ENCODE measurements at regions not wholly inside any gene's neighbourhood (a gene's known extent, or its start where the extent isn't known, plus 50 kb on each side); places are given as distances from the start of the nearest gene placed in this dataset.
A peak's percentile ranks its signal among the peaks of the same experiment; 100 is the strongest.
"Not testable (repeated sequence)": the region's sequence is repeated elsewhere in the genome, so short reads cannot be mapped to it uniquely, and the experiment has no call there.

DNA sequence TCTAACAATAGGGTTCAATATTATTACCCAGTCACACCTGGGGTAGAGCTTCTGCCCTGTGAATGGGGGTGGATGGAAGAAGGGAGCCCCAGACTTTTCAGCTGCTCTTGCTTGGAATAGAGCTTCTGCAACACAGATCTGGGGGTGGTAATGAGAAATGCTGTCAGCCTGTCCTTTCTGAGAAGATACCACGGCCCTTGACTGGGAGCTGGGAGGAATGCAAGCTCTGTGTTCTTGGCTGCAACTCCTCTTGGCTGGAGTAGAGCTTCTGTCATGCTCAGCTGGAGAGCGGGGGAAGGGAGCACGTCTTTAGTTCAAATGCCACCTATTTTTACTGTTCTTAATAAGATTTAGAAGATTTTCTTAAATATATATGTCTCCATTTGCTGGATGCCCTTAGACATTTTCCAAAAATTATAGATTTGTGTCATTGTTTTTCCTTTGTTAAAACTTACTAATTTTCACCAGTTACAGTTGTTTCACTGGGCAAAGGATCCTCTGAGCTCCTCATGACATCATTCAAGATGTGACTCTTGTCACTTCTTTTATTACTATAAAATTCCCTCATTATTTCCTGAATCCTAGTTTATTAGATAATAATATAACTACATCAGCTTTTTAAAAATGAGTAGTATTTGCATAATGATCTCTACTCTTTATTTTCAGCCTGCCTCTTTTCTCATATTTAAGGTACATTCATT lies 180.0 kb upstream of the TGFBR2 start:
- Histone ChIP-seq H3K27me3 (no peaks in the 10 kb centered on the region), H3K4me3 (no peak overlapping the region), H3K9me3 (no peaks in the 10 kb centered on the region), H3K36me3 (no peaks in the 10 kb centered on the region)
- peak; percentile 66 for DNase-seq

DNA sequence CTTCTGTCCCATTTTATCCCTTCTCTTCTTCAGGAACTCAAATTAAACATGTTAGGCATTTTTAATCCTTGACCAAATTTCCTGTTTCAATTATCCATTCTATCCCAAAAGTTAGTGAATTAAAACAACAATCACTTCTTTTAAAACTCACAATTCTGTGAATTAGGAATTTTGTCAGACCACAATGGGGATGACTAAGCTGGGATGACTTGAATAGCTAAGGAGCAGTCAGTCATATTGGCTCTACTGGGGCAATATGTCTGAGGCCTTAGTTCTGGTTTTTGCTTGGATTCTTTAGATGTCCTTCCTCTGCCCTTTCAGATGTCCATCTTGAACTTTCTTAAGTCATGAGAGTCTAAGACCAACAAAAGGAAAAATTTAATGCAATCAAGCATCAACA lies 178.2 kb upstream of the TGFBR2 start:
- Histone ChIP-seq H3K27me3 (no peaks in the 10 kb centered on the region), H3K4me3 (no peak overlapping the region), H3K9me3 (no peaks in the 10 kb centered on the region), H3K36me3 (no peaks in the 10 kb centered on the region)
- no peak for DNase-seq

DNA sequence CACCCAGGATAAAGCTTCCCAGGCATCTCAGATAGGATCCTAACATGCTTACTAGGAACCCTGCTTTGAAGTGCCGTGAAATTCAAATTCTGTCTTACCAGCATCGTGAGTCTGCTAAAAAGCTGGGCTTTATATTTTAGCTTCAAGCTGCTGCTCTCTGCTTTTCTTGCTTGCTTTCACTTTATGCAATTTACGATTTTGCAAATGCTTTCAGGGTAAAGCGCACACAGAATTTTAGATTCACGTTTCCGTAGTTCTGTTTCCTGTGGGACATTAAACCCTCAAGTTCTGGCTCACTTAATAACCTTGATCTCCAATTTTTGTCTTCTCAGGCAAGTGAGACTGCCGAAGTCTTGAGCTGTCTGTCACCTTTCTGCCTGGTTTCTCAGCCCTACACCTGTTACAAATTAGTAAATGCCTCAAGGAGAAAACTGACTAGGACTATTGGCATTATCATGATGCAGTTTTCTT lies 170.5 kb upstream of the TGFBR2 start:
- Histone ChIP-seq H3K9me3 (no peaks in the 10 kb centered on the region), H3K36me3 (no peaks in the 10 kb centered on the region; the same call in 1 of the 2 replicates), H3K27me3 (no peaks in the 10 kb centered on the region), H3K4me3 (no peak overlapping the region)
- DNase-seq: no peak

DNA sequence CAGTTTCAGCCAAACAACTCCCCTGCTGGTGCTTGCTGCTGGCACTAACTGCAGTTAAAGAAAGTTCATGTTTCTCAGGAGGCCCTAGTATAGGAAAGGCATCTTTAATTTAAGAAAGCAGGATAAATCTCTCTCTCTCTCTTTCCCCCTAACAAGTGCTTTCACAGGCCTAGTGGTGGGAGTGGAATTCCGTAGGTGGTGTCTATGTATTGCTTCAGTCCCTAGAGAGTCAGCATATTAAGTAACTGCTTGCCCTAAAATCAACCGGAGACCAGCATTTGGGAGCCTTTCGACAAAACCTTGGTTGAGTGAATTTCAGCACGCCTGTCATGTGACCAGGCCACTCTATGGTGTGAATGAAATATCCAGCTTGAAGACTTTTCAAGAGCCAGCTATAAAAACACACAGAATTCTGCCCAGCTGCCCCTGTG lies 169.2 kb upstream of the TGFBR2 start:
- Histone ChIP-seq H3K4me3 (no peak overlapping the region), H3K27me3 (no peaks in the 10 kb centered on the region), H3K9me3 (no peaks in the 10 kb centered on the region), H3K36me3 (no peaks in the 10 kb centered on the region; the same call in 1 of the 2 replicates)
- DNase-seq: no peak

DNA sequence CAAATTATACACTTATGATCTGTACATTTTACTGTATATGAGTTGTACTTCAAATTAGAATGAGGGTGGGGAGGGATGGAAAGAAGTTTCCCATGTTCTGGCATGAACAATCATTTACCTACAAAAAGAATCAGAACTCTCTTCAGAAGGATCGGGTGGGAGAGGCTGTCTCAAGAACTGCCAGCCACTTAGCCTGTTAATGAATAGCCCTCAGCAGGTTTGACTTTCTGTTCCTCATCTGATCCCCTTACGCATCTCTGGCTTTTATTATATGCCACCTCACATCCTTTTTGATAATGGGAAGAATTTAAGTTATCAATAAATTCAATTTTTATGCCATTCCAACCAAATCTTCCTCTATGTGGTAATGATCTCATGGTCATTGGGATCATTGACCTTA lies 168.3 kb upstream of the TGFBR2 start:
- DNase-seq: no peak
- Histone ChIP-seq H3K27me3 (no peaks in the 10 kb centered on the region), H3K36me3 (no peaks in the 10 kb centered on the region; the same call in 1 of the 2 replicates), H3K4me3 (no peak overlapping the region), H3K9me3 (no peaks in the 10 kb centered on the region)

DNA sequence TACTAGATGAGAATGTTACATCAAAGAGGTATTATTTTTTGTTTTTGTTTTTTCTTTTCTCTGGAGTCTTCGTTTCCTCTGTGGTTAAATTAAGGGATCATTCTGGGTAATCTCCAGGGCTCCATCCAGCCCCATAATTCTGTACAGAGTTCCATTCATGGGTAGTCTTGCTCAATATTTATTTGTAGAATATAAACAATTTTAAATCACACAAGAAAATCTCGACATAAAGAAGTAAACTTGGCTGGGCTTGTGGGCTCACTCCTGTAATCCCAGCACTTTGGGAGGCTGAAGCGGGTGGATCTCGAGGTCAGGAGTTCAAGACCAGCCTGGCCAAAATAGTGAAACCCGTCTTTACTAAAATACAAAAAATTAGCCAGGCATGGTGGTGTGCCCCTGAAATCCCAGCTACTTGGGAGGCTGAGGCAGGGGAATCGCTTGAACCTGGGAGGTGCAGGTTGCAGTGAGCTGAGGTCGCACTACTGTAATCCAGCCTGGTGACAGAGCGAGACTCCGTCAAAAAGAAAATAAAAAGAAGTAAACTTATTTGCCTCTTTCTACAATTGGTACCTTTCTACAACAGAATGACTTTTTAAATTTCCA lies 166.8 kb upstream of the TGFBR2 start:
- no peak for DNase-seq
- no peaks in the 10 kb centered on the region for H3K27me3 ChIP-seq
- H3K36me3 ChIP-seq: no peaks in the 10 kb centered on the region; the same call in 1 of the 2 replicates
- H3K4me3 ChIP-seq: no peak overlapping the region
- no peaks in the 10 kb centered on the region for H3K9me3 ChIP-seq

DNA sequence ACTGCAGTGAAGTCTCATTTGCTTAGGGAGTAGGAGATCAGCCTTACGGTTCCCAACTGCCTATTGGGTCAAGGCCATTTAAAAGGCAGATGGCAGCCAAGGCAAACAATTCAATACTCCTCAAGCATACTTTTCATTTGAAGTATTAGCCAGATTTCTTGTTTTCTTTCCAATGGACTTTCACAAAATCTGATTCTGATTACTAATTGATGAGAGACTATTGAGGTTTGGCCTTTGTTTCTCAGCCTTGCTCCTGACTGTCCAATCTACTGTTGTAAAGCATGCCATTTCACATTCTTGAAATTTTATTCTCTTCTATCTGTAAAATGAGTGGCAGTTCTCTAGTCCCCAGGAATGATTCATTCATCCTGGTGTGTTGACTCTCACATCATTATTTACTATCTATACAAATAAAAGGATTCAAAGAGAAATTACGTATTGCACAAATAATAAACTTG lies 166.2 kb upstream of the TGFBR2 start:
- Histone ChIP-seq H3K9me3 (no peaks in the 10 kb centered on the region), H3K27me3 (no peaks in the 10 kb centered on the region), H3K4me3 (no peak overlapping the region), H3K36me3 (no peaks in the 10 kb centered on the region; the same call in 1 of the 2 replicates)
- peak; percentile 66 for DNase-seq

DNA sequence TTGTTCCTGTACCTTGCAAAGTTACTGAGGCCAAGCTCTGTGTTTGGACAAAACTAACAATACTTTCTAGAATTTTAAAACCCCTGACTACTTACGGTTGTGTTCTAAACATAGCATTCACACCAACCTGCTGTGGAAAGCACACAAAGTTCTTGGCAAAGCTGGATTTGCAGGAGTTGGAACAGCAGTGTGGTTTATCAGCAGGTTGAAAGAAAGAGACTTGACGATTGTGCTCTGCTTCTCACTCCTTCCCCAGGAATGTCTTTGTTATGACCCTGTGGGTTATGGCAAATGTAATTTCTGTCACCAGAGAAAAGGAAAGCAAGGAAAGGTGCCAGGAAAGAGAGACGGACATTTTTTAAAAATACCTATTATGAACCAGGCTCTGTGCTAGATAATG lies 165.5 kb upstream of the TGFBR2 start:
- no peaks in the 10 kb centered on the region for H3K27me3 ChIP-seq
- no peak for DNase-seq
- H3K4me3 ChIP-seq: no peak overlapping the region
- H3K36me3 ChIP-seq: no peaks in the 10 kb centered on the region; the same call in 1 of the 2 replicates
- no peaks in the 10 kb centered on the region for H3K9me3 ChIP-seq

DNA sequence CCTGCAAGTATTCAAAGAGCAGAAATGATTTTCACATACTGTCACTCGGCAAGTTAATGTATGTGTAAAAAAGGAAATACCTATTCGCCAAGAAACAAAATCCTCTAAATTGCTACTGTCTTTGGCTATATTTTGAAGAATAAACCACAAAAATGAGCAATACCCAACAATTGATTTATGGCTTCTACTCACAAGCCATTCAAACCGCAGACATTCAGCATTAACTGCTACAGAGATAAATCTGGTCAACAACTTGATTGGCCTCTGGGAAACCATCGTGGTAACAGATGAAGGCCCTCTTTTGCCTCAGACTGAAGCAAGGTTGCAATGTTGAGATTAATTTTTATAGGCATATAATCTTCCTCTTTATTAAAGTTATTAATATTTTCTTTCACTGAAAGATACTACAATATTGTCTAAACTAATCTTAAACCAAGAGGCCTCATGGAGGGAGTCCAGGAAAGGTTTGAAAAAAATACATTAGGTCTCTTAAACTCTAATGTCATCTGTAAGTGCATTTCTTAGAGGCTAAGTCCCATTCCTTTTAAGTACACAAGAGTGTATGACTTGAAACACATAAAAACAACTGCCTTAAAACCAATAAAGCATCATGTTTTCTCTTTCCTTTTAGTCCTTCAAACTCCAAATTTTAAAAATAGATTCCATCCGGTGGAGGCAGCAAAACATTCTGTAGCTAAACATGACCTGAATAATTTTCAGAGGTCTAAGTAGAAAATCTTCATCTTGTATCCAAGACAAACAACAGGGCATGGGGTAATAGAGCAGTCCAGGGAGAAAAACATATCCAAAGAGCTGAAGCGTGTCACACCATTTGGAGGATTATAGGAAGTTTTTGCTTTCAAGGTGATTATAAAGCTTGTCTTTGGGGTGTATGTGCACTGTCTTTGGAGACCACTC lies 162.4 kb upstream of the TGFBR2 start:
- no peak overlapping the region for H3K4me3 ChIP-seq
- DNase-seq: no peak
- H3K27me3 ChIP-seq: no peaks in the 10 kb centered on the region
- no peaks in the 10 kb centered on the region for H3K36me3 ChIP-seq
- no peaks in the 10 kb centered on the region for H3K9me3 ChIP-seq

DNA sequence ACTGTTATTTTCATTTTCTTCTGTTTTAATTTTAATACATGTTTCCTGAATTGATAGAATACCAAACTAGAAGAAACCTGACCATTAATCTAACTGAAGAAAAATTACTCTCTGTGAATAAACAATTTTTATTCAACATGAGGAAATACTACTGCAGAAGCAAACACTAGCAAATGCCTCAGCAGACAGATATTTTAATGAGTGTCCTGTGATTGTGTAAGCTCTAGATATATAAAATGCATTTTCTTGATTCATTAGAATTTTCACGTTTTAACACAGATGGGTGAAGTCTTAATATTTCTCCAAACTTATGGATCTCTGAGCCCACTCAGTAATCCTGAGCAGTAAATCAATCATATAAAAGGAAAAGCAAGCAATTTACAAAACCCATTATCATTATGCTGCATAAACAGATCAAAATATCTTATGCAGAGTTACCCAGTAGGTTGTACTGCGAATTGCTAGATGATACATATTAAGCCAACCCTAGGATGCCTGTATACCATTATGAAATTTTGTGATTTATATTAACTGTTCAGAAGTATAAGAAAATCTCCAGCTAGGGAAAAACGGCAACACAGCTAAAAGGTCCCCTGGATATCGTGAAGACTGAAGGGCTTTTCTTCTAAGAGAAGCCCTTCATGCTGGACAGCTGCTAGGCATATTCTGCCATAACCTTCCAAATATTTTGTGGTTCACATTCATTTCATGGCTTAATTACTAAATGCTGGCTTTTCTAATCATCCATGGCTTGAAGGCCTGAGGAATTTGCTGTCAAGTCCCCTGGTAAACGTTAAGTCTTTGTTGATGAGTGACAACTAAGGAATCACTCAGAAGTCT lies 157.7 kb upstream of the TGFBR2 start:
- no peaks in the 10 kb centered on the region for H3K27me3 ChIP-seq
- DNase-seq: no peak
- H3K36me3 ChIP-seq: no peaks in the 10 kb centered on the region
- no peak overlapping the region for H3K4me3 ChIP-seq
- no peaks in the 10 kb centered on the region for H3K9me3 ChIP-seq

DNA sequence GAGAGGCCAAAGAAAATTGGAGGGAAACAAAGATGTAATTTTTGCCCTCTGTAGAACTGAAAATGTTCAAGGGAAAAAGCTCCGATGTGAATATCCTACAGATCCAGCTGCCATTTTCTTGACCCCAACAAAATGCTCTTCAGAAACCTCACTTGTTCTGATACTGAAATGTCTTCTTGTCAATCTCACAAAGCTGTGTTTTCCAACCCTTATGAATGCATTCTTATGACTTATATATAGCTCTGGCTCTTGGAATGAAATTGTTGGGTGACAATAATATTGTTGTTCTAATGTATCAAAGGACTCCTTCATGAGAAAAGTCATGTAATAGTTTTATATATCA lies 157.1 kb upstream of the TGFBR2 start:
- Histone ChIP-seq H3K9me3 (no peaks in the 10 kb centered on the region), H3K27me3 (no peaks in the 10 kb centered on the region), H3K4me3 (no peak overlapping the region), H3K36me3 (no peaks in the 10 kb centered on the region)
- no peak for DNase-seq

DNA sequence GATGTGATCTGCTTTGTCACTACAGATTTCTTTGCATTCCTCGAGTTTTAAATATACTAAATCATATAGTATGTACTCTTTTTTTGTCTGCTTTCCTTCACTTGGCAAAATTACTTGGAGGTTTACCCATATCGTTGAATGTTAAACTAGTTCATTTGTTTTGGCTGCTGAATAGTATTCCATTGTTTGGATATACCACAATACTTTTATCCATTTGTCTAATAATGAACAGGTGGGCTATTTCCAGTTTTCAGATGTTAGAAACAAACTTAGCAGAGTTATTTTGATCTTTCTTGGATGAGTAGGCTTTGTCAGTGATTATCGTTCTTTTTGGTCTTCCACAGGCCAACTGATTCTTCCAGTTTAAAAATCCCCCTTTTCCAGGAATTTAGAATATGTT lies 154.0 kb upstream of the TGFBR2 start:
- no peak overlapping the region for H3K4me3 ChIP-seq
- no peaks in the 10 kb centered on the region for H3K9me3 ChIP-seq
- H3K36me3 ChIP-seq: no peaks in the 10 kb centered on the region
- no peaks in the 10 kb centered on the region for H3K27me3 ChIP-seq
- DNase-seq: no peak

DNA sequence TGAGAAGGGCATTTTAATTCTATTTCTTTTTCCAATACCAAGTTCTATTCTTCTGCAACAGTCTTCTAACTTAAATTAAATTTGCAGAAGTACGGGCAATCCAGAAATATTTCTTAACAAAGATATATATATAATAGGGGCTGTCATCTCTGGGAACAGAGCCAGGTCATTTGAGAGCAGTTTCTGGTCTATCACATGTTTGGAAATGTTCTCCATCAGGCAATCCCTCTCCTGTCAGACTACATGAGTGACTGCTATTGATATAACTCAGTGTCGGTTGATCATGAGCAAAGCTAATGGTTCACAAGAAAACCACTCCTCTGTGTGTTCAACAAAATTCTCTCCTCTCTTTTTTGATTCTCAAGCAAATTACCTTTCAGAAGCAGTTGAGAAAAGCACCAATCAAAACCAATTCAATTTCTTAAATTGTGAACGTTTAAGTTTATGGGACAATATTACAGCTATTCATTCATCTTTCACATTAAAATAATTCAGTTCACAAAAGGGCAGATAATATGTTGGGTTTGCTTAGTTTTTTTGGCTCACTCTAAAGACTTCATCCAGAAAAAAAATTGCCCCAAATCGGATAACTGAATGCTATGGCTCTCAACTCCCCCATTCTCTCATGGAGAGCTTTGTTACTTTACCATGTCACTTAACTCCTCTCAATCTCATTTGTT lies 152.9 kb upstream of the TGFBR2 start:
- no peaks in the 10 kb centered on the region for H3K36me3 ChIP-seq
- no peak for DNase-seq
- H3K27me3 ChIP-seq: no peaks in the 10 kb centered on the region
- H3K9me3 ChIP-seq: no peaks in the 10 kb centered on the region
- no peak overlapping the region for H3K4me3 ChIP-seq

DNA sequence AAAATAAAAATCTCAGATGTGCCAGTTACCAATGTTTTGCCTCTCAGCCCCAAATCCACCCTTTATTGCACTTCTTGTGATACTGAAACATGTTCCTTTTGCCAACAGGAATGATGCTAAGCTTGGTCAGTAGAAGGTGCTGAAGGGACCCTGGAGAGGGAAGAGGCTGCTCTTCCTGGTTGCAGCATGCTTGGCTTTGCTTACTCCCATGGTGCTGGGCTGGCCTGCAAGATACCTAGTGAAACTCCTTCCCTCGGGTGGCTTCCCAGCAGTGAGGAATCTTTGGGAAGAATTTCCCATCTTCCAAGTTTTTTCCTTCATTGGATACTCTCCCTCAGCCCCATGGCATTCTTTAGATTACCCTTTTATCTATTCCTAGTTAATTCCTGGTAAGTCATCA lies 151.8 kb upstream of the TGFBR2 start:
- no peaks in the 10 kb centered on the region for H3K36me3 ChIP-seq
- H3K4me3 ChIP-seq: no peak overlapping the region
- H3K9me3 ChIP-seq: no peaks in the 10 kb centered on the region
- no peaks in the 10 kb centered on the region for H3K27me3 ChIP-seq
- DNase-seq: no peak

DNA sequence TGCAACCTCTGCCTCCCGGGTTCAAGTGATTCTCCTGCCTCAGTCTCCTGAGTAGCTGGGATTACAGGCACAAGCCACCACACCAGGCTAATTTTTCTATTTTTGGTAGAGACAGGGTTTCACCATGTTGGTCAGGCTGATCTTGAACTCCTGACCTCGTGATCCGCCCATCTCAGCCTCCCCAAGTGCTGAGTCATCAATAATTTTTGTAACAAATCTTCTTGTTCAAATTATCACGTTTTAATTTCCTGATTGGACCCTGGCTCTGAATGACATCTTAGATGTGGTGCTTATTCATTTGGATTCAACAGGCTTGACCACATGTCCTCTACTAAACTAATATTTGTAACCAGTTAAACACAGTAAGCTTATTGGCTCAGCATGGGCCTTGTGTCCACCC lies 151.3 kb upstream of the TGFBR2 start:
- H3K36me3 ChIP-seq: not testable (repeated sequence)

DNA sequence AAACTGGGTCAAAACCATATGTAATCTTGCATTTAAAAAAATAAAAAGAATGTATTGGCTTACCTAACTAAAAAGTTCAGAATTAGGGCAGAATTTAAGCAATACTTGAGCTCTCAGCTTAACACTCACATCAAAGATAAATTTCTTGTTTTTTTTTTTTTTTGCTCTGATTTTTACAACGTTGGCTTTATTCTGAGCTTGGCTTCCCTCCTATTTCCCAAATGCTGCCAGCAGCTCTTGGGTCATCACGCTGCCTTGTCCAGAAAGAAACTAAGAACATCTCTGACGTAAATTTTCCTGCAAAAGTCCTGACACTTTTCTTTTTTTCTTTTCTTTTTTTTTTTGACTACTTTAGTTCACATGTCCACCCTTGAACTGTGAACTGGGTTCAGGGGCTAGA lies 150.6 kb upstream of the TGFBR2 start:
- Histone ChIP-seq H3K9me3 (no peaks in the 10 kb centered on the region), H3K36me3 (no peaks in the 10 kb centered on the region), H3K4me3 (no peak overlapping the region), H3K27me3 (no peaks in the 10 kb centered on the region)
- no peak for DNase-seq

More for the DNA sequence above, 151.3 kb upstream of the TGFBR2 start:
- H3K4me3 ChIP-seq, H3K9me3 ChIP-seq, DNase-seq, H3K27me3 ChIP-seq: not testable (repeated sequence)

Measured in MG63 (cell line).